ENCODE measurements at regions not wholly inside any gene's neighbourhood (a gene's known extent, or its start where the extent isn't known, plus 50 kb on each side); places are given as distances from the start of the nearest gene placed in this dataset.

DNA sequence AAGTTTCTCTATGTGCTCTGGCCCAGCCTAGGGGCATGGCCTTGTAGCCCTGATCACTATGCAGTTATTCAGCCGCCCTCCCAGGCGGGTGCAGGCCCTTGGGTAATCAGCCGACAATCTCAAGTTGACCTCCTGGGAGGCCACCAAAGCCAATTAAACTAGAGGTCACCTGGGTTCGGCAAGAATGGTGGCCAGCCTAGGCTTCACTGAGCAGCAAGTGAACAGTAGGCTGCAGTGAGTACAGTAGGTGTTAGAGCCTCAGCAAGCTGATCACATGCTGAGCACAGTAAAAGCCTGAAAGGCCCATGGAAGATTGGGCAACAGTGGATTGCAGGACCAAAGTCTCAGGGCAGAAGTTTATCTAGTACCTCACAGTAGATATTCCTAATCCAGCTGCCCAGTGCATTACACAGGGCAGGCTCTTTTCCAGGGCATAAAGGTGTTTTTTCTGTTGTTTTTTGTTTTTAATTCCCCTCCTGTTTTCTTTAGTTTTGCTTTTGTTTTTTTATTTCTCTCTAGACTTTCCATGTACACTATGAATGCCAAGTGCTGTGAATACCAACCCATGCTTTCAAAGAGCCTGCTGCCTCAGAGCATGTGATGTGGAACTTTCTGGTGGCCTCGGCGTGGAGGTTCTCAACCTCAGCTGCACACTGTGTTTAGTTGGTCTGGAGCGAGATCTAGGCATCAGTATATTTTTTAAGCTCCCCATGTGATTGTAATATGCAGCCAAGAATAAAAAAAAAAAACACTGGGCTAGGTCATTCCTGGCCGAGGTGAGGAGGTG is 55.9 kb upstream of the ATL2 start:
- DNase-seq (ENCODE audit: low spot score): no peak
- TF ChIP-seq CTCF (IDR thresholded peaks at IDR 0.05; ENCODE audit: extremely low read depth, missing control alignments): no peak

GRCh38 chr2:38430597-38431207 is 53.6 kb upstream of the ATL2 start:
- TF ChIP-seq CTCF (IDR thresholded peaks at IDR 0.05; ENCODE audit: extremely low read depth, missing control alignments): no peak
- DNase-seq (ENCODE audit: low spot score): no peak

GRCh38 chr2:38430196-38430595 is 53.1 kb upstream of the ATL2 start:
- DNase-seq (ENCODE audit: low spot score): no peak
- TF ChIP-seq CTCF (IDR thresholded peaks at IDR 0.05; ENCODE audit: extremely low read depth, missing control alignments): no peak

DNA sequence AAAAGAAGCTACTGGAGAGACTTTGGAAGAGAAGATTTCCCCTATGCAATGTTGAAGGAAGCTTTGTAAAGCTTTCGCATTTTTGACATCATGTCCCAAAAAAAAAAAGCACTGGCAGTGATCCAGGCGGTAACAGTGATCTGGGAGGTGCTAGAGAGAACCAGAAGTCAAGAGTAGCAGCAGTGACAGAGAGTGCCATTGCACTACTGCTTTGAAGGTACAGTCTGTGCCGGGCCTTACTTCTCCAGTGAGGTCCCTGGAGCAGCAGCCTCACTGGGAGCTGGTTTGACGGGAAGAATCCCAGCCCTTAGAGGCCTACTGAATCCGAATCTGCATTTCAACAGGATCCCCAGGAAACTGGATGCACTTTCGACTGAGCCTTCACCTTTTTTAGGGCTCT is 50.9 kb upstream of the ATL2 start:
- no peak for DNase-seq (ENCODE audit: low spot score)
- TF ChIP-seq CTCF (IDR thresholded peaks at IDR 0.05; ENCODE audit: extremely low read depth, missing control alignments): no peak

- DNase-seq (ENCODE audit: low spot score): no peak
- TF ChIP-seq CTCF (IDR thresholded peaks at IDR 0.05; ENCODE audit: extremely low read depth, missing control alignments): no peak
These were observed 50.0 kb upstream of the ATL2 start for GRCh38 chr2:38427054-38427453.
